ENCODE measurements at regions not wholly inside any gene's neighbourhood (a gene's known extent, or its start where the extent isn't known, plus 50 kb on each side); places are given as distances from the start of the nearest gene placed in this dataset.
A peak's percentile ranks its signal among the peaks of the same experiment; 100 is the strongest.

GRCh38 chr12:115109863-115110262 is 425.9 kb upstream of the TBX3 start:
- ATAC-seq (no peak), DNase-seq (ENCODE audit: low spot score) (no peak)

GRCh38 chr12:115108129-115109100 is 424.4 kb upstream of the TBX3 start:
- DNase-seq (ENCODE audit: low spot score) (no peak), ATAC-seq (peak; percentile 80)

GRCh38 chr12:115103884-115104883 is 420.2 kb upstream of the TBX3 start:
- no peak for DNase-seq (ENCODE audit: low spot score)

GRCh38 chr12:115102450-115102849 is 418.5 kb upstream of the TBX3 start:
- DNase-seq (ENCODE audit: low spot score) = no peak
- no peak for ATAC-seq

More at GRCh38 chr12:115103884-115104883, 420.2 kb upstream of the TBX3 start:
- peak; percentile 15 for ATAC-seq

GRCh38 chr12:115101520-115101919 is 417.5 kb upstream of the TBX3 start:
- no peak for DNase-seq (ENCODE audit: low spot score)
- ATAC-seq = no peak

GRCh38 chr12:115097416-115097815 is 413.4 kb upstream of the TBX3 start:
- no peak for DNase-seq (ENCODE audit: low spot score)

GRCh38 chr12:115096588-115097397 is 412.8 kb upstream of the TBX3 start:
- ATAC-seq = no peak
- DNase-seq (ENCODE audit: low spot score) = no peak

More at GRCh38 chr12:115097416-115097815, 413.4 kb upstream of the TBX3 start:
- no peak for ATAC-seq

- ATAC-seq (peak; percentile 79), DNase-seq (ENCODE audit: low spot score) (peak; percentile 83)
Observed at GRCh38 chr12:115095073-115095748, 411.2 kb upstream of the TBX3 start.

- ATAC-seq (peak; percentile 71), DNase-seq (ENCODE audit: low spot score) (peak; percentile 86)
Observed at GRCh38 chr12:115094163-115094816, 410.3 kb upstream of the TBX3 start.

- DNase-seq (ENCODE audit: low spot score) (no peak), ATAC-seq (no peak)
Observed at GRCh38 chr12:115093261-115093660, 409.3 kb upstream of the TBX3 start.

- DNase-seq (ENCODE audit: low spot score) (no peak), ATAC-seq (no peak)
Observed at GRCh38 chr12:115090783-115091182, 406.8 kb upstream of the TBX3 start.

- ATAC-seq = peak; percentile 76
Observed at GRCh38 chr12:115088995-115089841, 405.2 kb upstream of the TBX3 start.

GRCh38 chr12:115088328-115088994 is 404.5 kb upstream of the TBX3 start:
- ATAC-seq (peak; percentile 72), DNase-seq (ENCODE audit: low spot score) (peak; percentile 94)

More at GRCh38 chr12:115088995-115089841, 405.2 kb upstream of the TBX3 start:
- DNase-seq (ENCODE audit: low spot score) = peak; percentile 98

- no peak for ATAC-seq
- DNase-seq (ENCODE audit: low spot score) = no peak
Observed at GRCh38 chr12:115085594-115085993, 401.6 kb upstream of the TBX3 start.

- ATAC-seq = peak; percentile 40
- no peak for DNase-seq (ENCODE audit: low spot score)
Observed at GRCh38 chr12:115079760-115080159, 395.8 kb upstream of the TBX3 start.

GRCh38 chr12:115078990-115079389 is 395.0 kb upstream of the TBX3 start:
- DNase-seq (ENCODE audit: low spot score) (no peak), ATAC-seq (peak; percentile 50)

GRCh38 chr12:115078334-115078733 is 394.4 kb upstream of the TBX3 start:
- ATAC-seq = peak; percentile 76
- DNase-seq (ENCODE audit: low spot score) = peak; percentile 56
